ENCODE measurements at regions not wholly inside any gene's neighbourhood (a gene's known extent, or its start where the extent isn't known, plus 50 kb on each side); places are given as distances from the start of the nearest gene placed in this dataset.

DNA sequence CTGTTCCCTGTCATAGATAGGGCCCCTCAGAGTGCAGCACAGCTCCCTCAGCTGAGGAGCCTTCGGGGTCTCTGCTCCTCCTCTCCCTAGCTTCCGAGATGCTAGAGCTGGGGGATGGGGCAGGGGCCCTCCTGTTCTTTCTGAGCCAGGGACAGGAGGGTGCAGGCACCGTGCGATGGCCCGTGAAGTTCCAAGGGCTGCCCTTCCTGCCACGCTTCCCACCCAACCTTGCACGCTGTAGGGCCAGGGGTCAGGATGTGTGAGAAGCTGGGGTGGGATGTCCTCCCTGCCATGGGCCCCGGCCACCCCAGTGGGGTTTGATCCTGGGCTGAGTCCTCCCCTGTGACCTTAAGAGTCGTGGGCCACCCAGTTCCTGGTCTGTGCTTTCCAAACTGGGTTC is 240.7 kb upstream of the C1orf174 start:
- Histone ChIP-seq H3K4me1 (no peaks in the 10 kb centered on the region), H3K4me3 (no peak overlapping the region), H3K9me3 (no peaks in the 10 kb centered on the region), H3K27ac (no peak overlapping the region), H3K36me3 (no peaks in the 10 kb centered on the region), H3K27me3 (no peaks in the 10 kb centered on the region)
- intact Hi-C loops (cut with DNase I) = no loop called here
- ATAC-seq = peak in 1 of 4 donors; percentile 15
- no CpG with 5 or more reads among the region's 9 CpGs for WGBS (ENCODE audit: insufficient coverage, low coverage, low lambda C conversion rate, missing lambda C conversion rate)
- TF ChIP-seq CTCF (IDR thresholded peaks at IDR 0.05) = no peak
- TF ChIP-seq POLR2A (IDR thresholded peaks at IDR 0.05) = no peak
- no peak for DNase-seq

DNA sequence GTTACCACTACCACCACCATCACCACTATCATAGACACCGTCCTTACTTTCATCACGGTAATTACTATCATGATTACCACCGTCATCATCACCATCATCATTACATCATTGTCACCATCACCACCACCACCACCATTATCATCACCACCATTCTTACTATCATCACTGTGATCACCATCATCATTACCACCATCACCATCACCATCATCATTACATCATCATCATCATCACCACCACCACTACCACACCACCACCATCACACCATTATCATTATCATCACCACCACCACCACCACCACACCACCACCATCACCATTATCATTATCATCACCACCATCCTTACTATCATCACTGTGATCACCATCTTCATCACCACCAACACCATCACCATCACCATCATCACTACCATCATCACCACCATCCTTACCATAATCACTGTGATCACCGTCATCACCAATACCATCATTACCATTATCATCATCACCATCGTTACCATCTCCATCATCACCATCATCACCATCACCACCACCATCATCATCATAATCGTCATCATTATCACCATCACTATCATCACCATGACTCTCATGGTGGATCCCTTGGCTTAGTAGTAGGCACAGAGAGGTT is 244.4 kb upstream of the C1orf174 start:
- Histone ChIP-seq H3K27ac (no peak overlapping the region), H3K4me3 (no peak overlapping the region), H3K9me3 (no peaks in the 10 kb centered on the region), H3K27me3 (no peaks in the 10 kb centered on the region), H3K4me1 (no peaks in the 10 kb centered on the region), H3K36me3 (no peaks in the 10 kb centered on the region)
- ATAC-seq (peak in 1 of 4 donors; percentile 27), DNase-seq (no peak)
- intact Hi-C loops (cut with DNase I) = no loop called here
- no peak for TF ChIP-seq POLR2A (IDR thresholded peaks at IDR 0.05)
- TF ChIP-seq CTCF (IDR thresholded peaks at IDR 0.05) = no peak
- 77% methylated on average over 6 of the region's 6 CpGs for WGBS (ENCODE audit: insufficient coverage, low coverage, low lambda C conversion rate, missing lambda C conversion rate)

DNA sequence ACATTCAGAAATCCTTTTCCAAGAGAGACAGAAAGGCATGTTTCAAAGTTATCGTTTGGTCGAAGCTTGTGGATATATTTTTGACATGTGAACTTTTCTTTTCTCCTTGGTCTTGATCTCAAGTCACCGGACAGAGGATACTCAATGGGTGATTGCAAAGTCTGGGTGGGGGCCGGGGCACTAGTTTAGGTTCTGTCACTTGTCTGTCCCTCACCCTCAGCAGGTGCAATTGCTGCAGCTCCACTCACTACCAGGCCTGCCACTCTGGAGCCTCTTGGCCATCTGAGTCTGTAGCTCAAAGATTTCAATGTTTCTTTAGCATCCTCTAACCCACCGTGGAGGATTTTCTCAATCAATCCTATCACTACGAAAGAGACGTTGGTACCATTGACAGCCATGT is 246.0 kb upstream of the C1orf174 start:
- Histone ChIP-seq H3K36me3 (no peaks in the 10 kb centered on the region), H3K27ac (no peak overlapping the region), H3K9me3 (no peaks in the 10 kb centered on the region), H3K4me1 (no peaks in the 10 kb centered on the region), H3K4me3 (no peak overlapping the region), H3K27me3 (no peaks in the 10 kb centered on the region)
- DNase-seq (no peak), ATAC-seq (no peak)
- intact Hi-C loops (cut with DNase I) = no loop called here
- WGBS (ENCODE audit: insufficient coverage, low coverage, low lambda C conversion rate, missing lambda C conversion rate) = 49% methylated on average over 7 of the region's 7 CpGs
- no peak for TF ChIP-seq CTCF (IDR thresholded peaks at IDR 0.05)

- intact Hi-C loops (cut with DNase I) = no loop called here
- Histone ChIP-seq H3K27me3 (no peaks in the 10 kb centered on the region), H3K36me3 (no peaks in the 10 kb centered on the region), H3K4me1 (no peaks in the 10 kb centered on the region), H3K9me3 (no peaks in the 10 kb centered on the region), H3K4me3 (no peak overlapping the region), H3K27ac (no peak overlapping the region)
- no peak for ATAC-seq
- 57% methylated on average over 5 of the region's 5 CpGs for WGBS (ENCODE audit: insufficient coverage, low coverage, low lambda C conversion rate, missing lambda C conversion rate)
- TF ChIP-seq CTCF (IDR thresholded peaks at IDR 0.05) = no peak
- TF ChIP-seq POLR2A (IDR thresholded peaks at IDR 0.05) = no peak
- no peak for DNase-seq
Measured at GRCh38 chr1:4146614-4147013, 246.5 kb upstream of the C1orf174 start.

DNA sequence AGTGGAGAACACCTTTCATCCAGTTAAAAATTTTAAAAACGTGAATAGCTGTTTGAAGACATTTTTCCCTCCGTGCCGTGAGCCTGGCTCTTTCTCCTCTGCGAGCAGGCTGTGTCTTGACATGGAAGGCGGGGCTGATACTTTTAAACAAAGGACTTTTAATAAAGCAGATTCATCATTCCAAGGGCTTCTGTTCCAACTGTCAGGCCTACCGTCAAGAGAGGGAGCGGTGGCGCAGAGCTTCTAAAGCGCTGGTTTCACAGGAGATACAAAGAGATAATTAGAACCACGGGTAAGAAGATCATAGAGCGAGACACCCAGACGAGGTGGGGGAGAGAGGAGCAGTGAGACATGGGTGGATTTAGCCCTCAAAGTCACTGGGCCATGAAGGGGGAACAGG is 247.4 kb upstream of the C1orf174 start:
- no peaks in the 10 kb centered on the region for H3K27me3 ChIP-seq
- ATAC-seq = no peak
- intact Hi-C loops (cut with DNase I) = no loop called here
- no peaks in the 10 kb centered on the region for H3K4me1 ChIP-seq
- TF ChIP-seq CTCF (IDR thresholded peaks at IDR 0.05) (no peak), POLR2A (IDR thresholded peaks at IDR 0.05) (no peak)
- no peak overlapping the region for H3K4me3 ChIP-seq
- DNase-seq = peak in 1 of 3 donors; percentile 0
- H3K36me3 ChIP-seq = no peaks in the 10 kb centered on the region
- H3K27ac ChIP-seq = no peak overlapping the region
- 67% methylated on average over 12 of the region's 12 CpGs for WGBS (ENCODE audit: insufficient coverage, low coverage, low lambda C conversion rate, missing lambda C conversion rate)
- H3K9me3 ChIP-seq = no peaks in the 10 kb centered on the region

All from right lobe of liver (tissue), 6 donors.